ENCODE measurements at regions not wholly inside any gene's neighbourhood (a gene's known extent, or its start where the extent isn't known, plus 50 kb on each side); places are given as distances from the start of the nearest gene placed in this dataset.

- TF ChIP-seq CTCF (IDR thresholded peaks at IDR 0.05; ENCODE audit: insufficient read depth, low read depth, low read length, missing control alignments): no peak
- DNase-seq (ENCODE audit: low read depth): peak; percentile 41
Observed at GRCh38 chr3:109784285-109784684, 446.9 kb upstream of the DPPA4 start.

GRCh38 chr3:109784852-109785631 is 447.7 kb upstream of the DPPA4 start:
- no peak for TF ChIP-seq CTCF (IDR thresholded peaks at IDR 0.05; ENCODE audit: insufficient read depth, low read depth, low read length, missing control alignments)
- H3K4me3 ChIP-seq (ENCODE audit: low read length): no peak overlapping the region
- no peak for DNase-seq (ENCODE audit: low read depth)

More at GRCh38 chr3:109784285-109784684, 446.9 kb upstream of the DPPA4 start:
- H3K4me3 ChIP-seq (ENCODE audit: low read length): no peak overlapping the region

GRCh38 chr3:109803274-109803673 is 465.9 kb upstream of the DPPA4 start:
- peak; percentile 45 for DNase-seq (ENCODE audit: low read depth)
- TF ChIP-seq CTCF (IDR thresholded peaks at IDR 0.05; ENCODE audit: insufficient read depth, low read depth, low read length, missing control alignments): peak; percentile 60
- H3K4me3 ChIP-seq (ENCODE audit: low read length): no peak overlapping the region

- DNase-seq (ENCODE audit: low read depth): peak; percentile 87
- no peak for TF ChIP-seq CTCF (IDR thresholded peaks at IDR 0.05; ENCODE audit: insufficient read depth, low read depth, low read length, missing control alignments)
- H3K4me3 ChIP-seq (ENCODE audit: low read length): no peak overlapping the region
Observed at GRCh38 chr3:109804697-109805096, 467.4 kb upstream of the DPPA4 start.

GRCh38 chr3:109806929-109807328 is 469.6 kb upstream of the DPPA4 start:
- peak; percentile 58 for DNase-seq (ENCODE audit: low read depth)
- no peak overlapping the region for H3K4me3 ChIP-seq (ENCODE audit: low read length)
- no peak for TF ChIP-seq CTCF (IDR thresholded peaks at IDR 0.05; ENCODE audit: insufficient read depth, low read depth, low read length, missing control alignments)

- no peak for DNase-seq (ENCODE audit: low read depth)
- TF ChIP-seq CTCF (IDR thresholded peaks at IDR 0.05; ENCODE audit: insufficient read depth, low read depth, low read length, missing control alignments): no peak
- no peak overlapping the region for H3K4me3 ChIP-seq (ENCODE audit: low read length)
Observed at GRCh38 chr3:109809513-109809912, 472.2 kb upstream of the DPPA4 start.

GRCh38 chr3:109818081-109818480 is 480.7 kb upstream of the DPPA4 start:
- no peak overlapping the region for H3K4me3 ChIP-seq (ENCODE audit: low read length)
- no peak for TF ChIP-seq CTCF (IDR thresholded peaks at IDR 0.05; ENCODE audit: insufficient read depth, low read depth, low read length, missing control alignments)
- no peak for DNase-seq (ENCODE audit: low read depth)

All from epithelial cell of esophagus (primary cell).